HG03457 (cell line): ENCODE measurements at regions not wholly inside any gene's neighbourhood (a gene's known extent, or its start where the extent isn't known, plus 50 kb on each side); places are given as distances from the start of the nearest gene placed in this dataset.

Experiments
- ATAC-seq: cut with Tn5 transposase; IDR thresholded peaks from one replicate; pipeline ENCODE4 v1.9.1; 2021; ENCODE audit warnings: moderate number of reproducible peaks; ENCODE audit not compliant: unreplicated experiment

GRCh38 chr12:67370979-67371378 is 101.8 kb downstream of the CAND1 start:
- ATAC-seq = no peak

GRCh38 chr12:67377021-67377420 is 107.9 kb downstream of the CAND1 start:
- no peak for ATAC-seq

GRCh38 chr12:67377541-67377940 is 108.4 kb downstream of the CAND1 start:
- ATAC-seq = no peak

- no peak for ATAC-seq
Observed at GRCh38 chr12:67382241-67382871, 113.2 kb downstream of the CAND1 start.

GRCh38 chr12:67386869-67387565 is 117.9 kb downstream of the CAND1 start:
- ATAC-seq = no peak

- no peak for ATAC-seq
Observed at GRCh38 chr12:67388331-67389138, 119.4 kb downstream of the CAND1 start.

GRCh38 chr12:67390273-67390672 is 121.1 kb downstream of the CAND1 start:
- ATAC-seq = no peak

- no peak for ATAC-seq
Observed at GRCh38 chr12:67391034-67391433, 121.9 kb downstream of the CAND1 start.

- no peak for ATAC-seq
Observed at GRCh38 chr12:67391656-67392055, 122.5 kb downstream of the CAND1 start.

GRCh38 chr12:67394550-67394949 is 125.4 kb downstream of the CAND1 start:
- no peak for ATAC-seq

GRCh38 chr12:67400742-67401141 is 131.6 kb downstream of the CAND1 start:
- ATAC-seq = no peak

- ATAC-seq = no peak
Observed at GRCh38 chr12:67410246-67410645, 141.1 kb downstream of the CAND1 start.

- ATAC-seq = no peak
Observed at GRCh38 chr12:67410667-67411067, 141.5 kb downstream of the CAND1 start.

- no peak for ATAC-seq
Observed at GRCh38 chr12:67411562-67411961, 142.4 kb downstream of the CAND1 start.

GRCh38 chr12:67413577-67413976 is 144.4 kb downstream of the CAND1 start:
- no peak for ATAC-seq

GRCh38 chr12:67414011-67414715 is 145.0 kb downstream of the CAND1 start:
- ATAC-seq = no peak

- no peak for ATAC-seq
Observed at GRCh38 chr12:67415473-67415872, 146.3 kb downstream of the CAND1 start.

- ATAC-seq = no peak
Observed at GRCh38 chr12:67419810-67420209, 150.7 kb downstream of the CAND1 start.

GRCh38 chr12:67420506-67420905 is 151.3 kb downstream of the CAND1 start:
- no peak for ATAC-seq

GRCh38 chr12:67422081-67422480 is 152.9 kb downstream of the CAND1 start:
- no peak for ATAC-seq

- no peak for ATAC-seq
Observed at GRCh38 chr12:67424784-67425183, 155.6 kb downstream of the CAND1 start.
